IMR-90 (cell line): ENCODE measurements at regions not wholly inside any gene's neighbourhood (a gene's known extent, or its start where the extent isn't known, plus 50 kb on each side); places are given as distances from the start of the nearest gene placed in this dataset.

Experiments
- ATAC-seq: fragments of 200-7000 bp; cut with Tn5 transposase; 2 replicates; pipeline ENCODE4 v1.9.1; 2020; ENCODE audit warnings: low read depth, mild to moderate bottlenecking, moderate library complexity
- BruUV-seq: library from RNA; stranded (reverse); fragments of 400-500 nt; replicated peaks from 2 replicates; lab custom pipeline; 2021; lab: Mats Ljungman, UMichigan
- CTCF ChIA-PET: fragments of 300-600 bp; formaldehyde crosslinking; extraction: SDS; loops from one replicate; lab custom pipeline; 2021; ENCODE audit warnings: antibody characterized with exemption; lab: Yijun Ruan, JAX
- POLR2A ChIA-PET: fragments of 300-600 bp; sonication (Branson Sonifier 250); formaldehyde crosslinking; loops from one replicate; lab custom pipeline; 2022; ENCODE audit warnings: antibody characterized with exemption; ENCODE audit not compliant: unreplicated experiment; lab: Charles Lee
- DNase-seq: peaks from one replicate; pipeline ENCODE4 v3.0.0; 2013
- H2AFZ ChIP-seq: replicated peaks from 2 replicates; pipeline ENCODE3; 2013; ENCODE audit warnings: low read length, mild to moderate bottlenecking; ENCODE audit not compliant: poor library complexity
- H2AK5ac ChIP-seq: 2 replicates; pipeline ENCODE4 v1.6.1; 2013; ENCODE audit warnings: low read depth, low read length, inconsistent platforms
- H2AK9ac ChIP-seq: replicated peaks from 2 replicates; pipeline ENCODE3; 2013; ENCODE audit warnings: mild to moderate bottlenecking, low read depth, low read length, moderate library complexity; ENCODE audit not compliant: poor library complexity
- H2BK120ac ChIP-seq: 2 replicates; pipeline ENCODE4 v1.6.1; 2013; ENCODE audit warnings: low read depth, low read length, inconsistent platforms
- H2BK15ac ChIP-seq: 3 replicates; pipeline ENCODE4 v1.6.1; 2013; ENCODE audit warnings: low read depth, low read length, inconsistent platforms
- H2BK20ac ChIP-seq: 2 replicates; pipeline ENCODE4 v1.6.1; 2013; ENCODE audit warnings: low read depth, mild to moderate bottlenecking, inconsistent platforms, low read length, moderate library complexity
- H2BK5ac ChIP-seq: 2 replicates; pipeline ENCODE4 v1.6.1; 2013; ENCODE audit warnings: mild to moderate bottlenecking, low read depth, low read length, inconsistent platforms; ENCODE audit not compliant: poor library complexity, severe bottlenecking
- H3K14ac ChIP-seq: replicated peaks from 2 replicates; pipeline ENCODE4 v1.6.1; 2013; ENCODE audit warnings: low read depth, low read length, inconsistent platforms
- H3K18ac ChIP-seq: 2 replicates; pipeline ENCODE4 v1.6.1; 2013; ENCODE audit warnings: low read depth, low read length, control low read depth
- H3K23ac ChIP-seq: 2 replicates; pipeline ENCODE4 v1.6.1; 2013; ENCODE audit warnings: low read depth, low read length, inconsistent platforms
- H3K27ac ChIP-seq: 2 replicates; pipeline ENCODE4 v1.5.1; 2013; ENCODE audit warnings: mild to moderate bottlenecking, control low read depth, low read length; ENCODE audit not compliant: insufficient read depth
- H3K27me3 ChIP-seq: 2 replicates; pipeline ENCODE4 v1.6.1; 2013; ENCODE audit warnings: low read length; ENCODE audit not compliant: control insufficient read depth, insufficient read depth
- H3K36me3 ChIP-seq: 2 replicates; pipeline ENCODE4 v1.6.1; 2013; ENCODE audit warnings: low read length, mixed read lengths; ENCODE audit not compliant: control insufficient read depth, insufficient read depth
- H3K4ac ChIP-seq: 2 replicates; pipeline ENCODE4 v1.6.1; 2013; ENCODE audit warnings: low read depth, low read length, inconsistent platforms
- H3K4me1 ChIP-seq: 2 replicates; pipeline ENCODE4 v1.6.1; 2013; ENCODE audit warnings: low read length, mixed read lengths; ENCODE audit not compliant: control insufficient read depth, insufficient read depth
- H3K4me2 ChIP-seq: 2 replicates; pipeline ENCODE4 v1.6.1; 2013; ENCODE audit warnings: low read depth, mild to moderate bottlenecking, control low read depth, low read length, moderate library complexity
- H3K4me3 ChIP-seq: 2 replicates; pipeline ENCODE4 v1.5.1; 2013; ENCODE audit warnings: low read depth, mild to moderate bottlenecking, control low read depth, low read length, moderate library complexity; ENCODE audit not compliant: insufficient read depth
- H3K56ac ChIP-seq: 2 replicates; pipeline ENCODE4 v1.6.1; 2013; ENCODE audit warnings: low read length, inconsistent platforms; ENCODE audit not compliant: insufficient read depth; ENCODE audit errors: extremely low read depth
- H3K79me1 ChIP-seq, 2 experiments: 2 replicates each; pipeline ENCODE4 v1.6.1; 2013; ENCODE audit warnings: low read length in 2 of 2, inconsistent platforms in 1 of 2, low read depth in 1 of 2
- H3K9ac ChIP-seq: 2 replicates; pipeline ENCODE4 v1.6.1; 2013; ENCODE audit warnings: low read depth, low read length, control low read depth
- H3K9me1 ChIP-seq: 2 replicates; pipeline ENCODE4 v1.6.1; 2013; ENCODE audit warnings: low read length, inconsistent platforms; ENCODE audit not compliant: insufficient read depth
- H3K9me3 ChIP-seq: 2 replicates; pipeline ENCODE4 v1.6.1; 2013; ENCODE audit warnings: low read length; ENCODE audit not compliant: control insufficient read depth, insufficient read depth
- H4K20me1 ChIP-seq: 2 replicates; pipeline ENCODE4 v1.6.1; 2013; ENCODE audit warnings: low read length, inconsistent platforms; ENCODE audit not compliant: insufficient read depth
- H4K5ac ChIP-seq: 2 replicates; pipeline ENCODE4 v1.6.1; 2013; ENCODE audit warnings: mild to moderate bottlenecking, low read depth, low read length, control low read depth
- H4K8ac ChIP-seq, 2 experiments: 2 replicates each; pipeline ENCODE4 v1.6.1; 2013; ENCODE audit warnings: low read depth in 2 of 2, low read length in 2 of 2, control low read depth in 1 of 2, inconsistent platforms in 1 of 2
- H4K91ac ChIP-seq: 2 replicates; pipeline ENCODE4 v1.6.1; 2013; ENCODE audit warnings: low read depth, low read length, inconsistent platforms; ENCODE audit not compliant: insufficient read depth
- MAFK ChIP-seq: IDR thresholded peaks from 2 replicates; pipeline ENCODE4 v1.6.1; 2012; ENCODE audit warnings: low read depth, low read length, improper control_type of control experiment
- dilution Hi-C: fragments of 300-500 bp; cut with HindIII; formaldehyde crosslinking; loops from one replicate; pipeline ENCODE4 v1.14.3; 2018; ENCODE audit warnings: low sequenced_read_pairs; ENCODE audit not compliant: unreplicated experiment
- in situ Hi-C: fragments of 300-500 bp; cut with MboI; formaldehyde crosslinking; loops from 3 replicates; pipeline ENCODE4 v1.14.3; 2019; ENCODE audit warnings: low sequenced_read_pairs, inconsistent platforms, mixed read lengths
- intact Hi-C: fragments of 100-400 bp; cut with micrococcal nuclease; formaldehyde crosslinking; loops from 2 replicates; pipeline ENCODE4 v1.10.0; 2022
- TF ChIP-seq, protein P1 (sequence below): fragments of 150-350 bp; IDR thresholded peaks from 2 replicates; pipeline ENCODE4 v1.6.1; 2017; ENCODE audit warnings: mild to moderate bottlenecking, antibody characterized with exemption, low read length, low read depth

DNA sequence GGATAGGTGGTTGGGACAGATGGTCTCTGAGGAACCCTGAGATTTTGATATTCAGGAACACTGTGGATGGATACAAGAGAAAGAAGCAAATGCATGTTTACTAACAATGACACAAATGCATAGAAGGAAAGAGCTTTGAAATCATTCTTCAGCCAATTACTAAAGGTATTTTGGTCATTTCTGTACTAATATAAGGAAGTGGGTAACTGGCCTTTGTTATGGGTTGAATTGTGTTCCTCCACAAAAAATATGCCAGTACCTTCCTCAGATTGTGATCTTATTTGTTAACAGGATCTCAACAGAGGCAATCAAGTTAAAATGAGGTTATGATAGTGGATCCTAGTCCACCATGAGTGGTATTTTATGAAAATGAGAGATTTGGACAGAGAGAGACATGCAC, 68.7 kb upstream of the KCNA3 start:
- Histone ChIP-seq H2BK120ac (no peak overlapping the region), H3K18ac (no peak overlapping the region), H2AK5ac (no peak overlapping the region), H4K5ac (no peak overlapping the region), H2BK15ac (no peak overlapping the region), H3K27me3 (no peaks in the 10 kb centered on the region), H3K14ac (no peak overlapping the region), H3K4me2 (no peak overlapping the region), H2AK9ac (no peak overlapping the region), H2BK5ac (no peak overlapping the region), H3K79me1 (no peaks in the 10 kb centered on the region), H3K4me3 (no peak overlapping the region), H3K36me3 (no peaks in the 10 kb centered on the region), H3K4me1 (no peaks in the 10 kb centered on the region), H4K20me1 (no peaks in the 10 kb centered on the region), H2AFZ (no peak overlapping the region), H3K27ac (no peak overlapping the region), H4K91ac (no peak overlapping the region), H3K9me1 (no peaks in the 10 kb centered on the region), H2BK20ac (no peak overlapping the region), H4K8ac (no peak overlapping the region), H3K4ac (no peak overlapping the region), H3K9ac (no peak overlapping the region), H3K23ac (no peak overlapping the region), H3K9me3 (no peaks in the 10 kb centered on the region), H3K56ac (no peak overlapping the region)
- ChIA-PET CTCF (no interaction called here), POLR2A (no interaction called here)
- ATAC-seq (no peak), DNase-seq (no peak)
- no TSS peak for BruUV-seq
- intact Hi-C loops (no loop called here), dilution Hi-C loops (no loop called here), in situ Hi-C loops (no loop called here)
- TF ChIP-seq, protein P1, sequence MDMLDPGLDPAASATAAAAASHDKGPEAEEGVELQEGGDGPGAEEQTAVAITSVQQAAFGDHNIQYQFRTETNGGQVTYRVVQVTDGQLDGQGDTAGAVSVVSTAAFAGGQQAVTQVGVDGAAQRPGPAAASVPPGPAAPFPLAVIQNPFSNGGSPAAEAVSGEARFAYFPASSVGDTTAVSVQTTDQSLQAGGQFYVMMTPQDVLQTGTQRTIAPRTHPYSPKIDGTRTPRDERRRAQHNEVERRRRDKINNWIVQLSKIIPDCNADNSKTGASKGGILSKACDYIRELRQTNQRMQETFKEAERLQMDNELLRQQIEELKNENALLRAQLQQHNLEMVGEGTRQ = no peak
- TF ChIP-seq MAFK = no peak
